HEK293 (cell line): ENCODE measurements at regions not wholly inside any gene's neighbourhood (a gene's known extent, or its start where the extent isn't known, plus 50 kb on each side); places are given as distances from the start of the nearest gene placed in this dataset.

Experiments
- CTCF ChIA-PET: fragments of 350-600 bp; formaldehyde crosslinking; extraction: SDS; loops from one replicate; lab custom pipeline; 2021; ENCODE audit warnings: antibody characterized with exemption; lab: Yijun Ruan, JAX
- POLR2A ChIA-PET: fragments of 300-600 bp; formaldehyde crosslinking; extraction: SDS; loops from one replicate; lab custom pipeline; 2020; ENCODE audit warnings: antibody characterized with exemption, inconsistent platforms; lab: Yijun Ruan, JAX
- H3K27ac ChIP-seq: fragments of 200-500 bp; sonication (Bioruptor generic); 2 replicates; pipeline ENCODE4 v1.5.1; 2014; ENCODE audit warnings: low read depth, low read length, control low read depth, inconsistent platforms; ENCODE audit errors: extremely low read depth
- H3K36me3 ChIP-seq, 2 experiments: fragments of 200-500 bp in 1 of 2; sonication (Bioruptor generic) in 1 of 2; 1 replicate in 1 of 2; 2 replicates in 1 of 2; pipeline ENCODE4 v1.5.1; 2014 to 2017; ENCODE audit warnings: inconsistent platforms in 2 of 2, low read length in 2 of 2; ENCODE audit not compliant: control insufficient read depth in 2 of 2, insufficient read depth in 1 of 2
- H3K4me1 ChIP-seq: fragments of 200-500 bp; sonication (Bioruptor generic); 2 replicates; pipeline ENCODE4 v1.5.1; 2014; ENCODE audit warnings: mild to moderate bottlenecking, low read length, inconsistent platforms; ENCODE audit not compliant: control insufficient read depth, insufficient read depth
- H3K4me3 ChIP-seq: 2 replicates; pipeline ENCODE4 v1.5.1; 2011; ENCODE audit warnings: low read depth, mild to moderate bottlenecking, control low read depth, low read length, moderate library complexity
- H3K9me3 ChIP-seq: fragments of 200-500 bp; sonication (Bioruptor generic); 2 replicates; pipeline ENCODE4 v1.5.1; 2014; ENCODE audit warnings: low read depth, low read length, inconsistent platforms; ENCODE audit not compliant: control insufficient read depth, insufficient read depth
- PRDM6 ChIP-seq: fragments of 450-650 bp; formaldehyde crosslinking; IDR thresholded peaks from 2 replicates; pipeline ENCODE4 v1.5.1; 2017; ENCODE audit warnings: missing biosample characterization, missing genetic modification characterization
- YY1 ChIP-seq: fragments of 450-650 bp; formaldehyde crosslinking; IDR thresholded peaks from 2 replicates; pipeline ENCODE4 v1.5.1; 2018; ENCODE audit warnings: missing biosample characterization, missing genetic modification characterization
- ZBTB11 ChIP-seq: fragments of 450-650 bp; formaldehyde crosslinking; conservative IDR thresholded peaks from 2 replicates; pipeline ENCODE4 v1.5.1; 2016; ENCODE audit warnings: low read depth, missing biosample characterization, missing genetic modification characterization
- ZNF132 ChIP-seq: fragments of 450-650 bp; formaldehyde crosslinking; IDR thresholded peaks from 2 replicates; pipeline ENCODE4 v1.5.1; 2017; ENCODE audit warnings: missing biosample characterization, missing genetic modification characterization, borderline replicate concordance
- ZNF140 ChIP-seq: fragments of 450-650 bp; formaldehyde crosslinking; IDR thresholded peaks from 2 replicates; pipeline ENCODE4 v1.5.1; 2016; ENCODE audit warnings: missing biosample characterization, missing genetic modification characterization
- ZNF146 ChIP-seq: fragments of 450-650 bp; formaldehyde crosslinking; IDR thresholded peaks from 2 replicates; pipeline ENCODE4 v1.5.1; 2016; ENCODE audit warnings: missing biosample characterization, missing genetic modification characterization
- ZNF16 ChIP-seq: fragments of 450-650 bp; formaldehyde crosslinking; IDR thresholded peaks from 2 replicates; pipeline ENCODE4 v1.5.1; 2016; ENCODE audit warnings: low read depth, missing biosample characterization, missing genetic modification characterization
- ZNF221 ChIP-seq: fragments of 450-650 bp; formaldehyde crosslinking; IDR thresholded peaks from 2 replicates; pipeline ENCODE4 v1.5.1; 2017; ENCODE audit warnings: missing biosample characterization, missing genetic modification characterization, borderline replicate concordance
- ZNF423 ChIP-seq: fragments of 450-650 bp; formaldehyde crosslinking; IDR thresholded peaks from 2 replicates; pipeline ENCODE4 v1.5.1; 2016; ENCODE audit warnings: missing biosample characterization, missing genetic modification characterization
- ZNF521 ChIP-seq: fragments of 450-650 bp; formaldehyde crosslinking; IDR thresholded peaks from 2 replicates; pipeline ENCODE4 v1.5.1; 2017; ENCODE audit warnings: missing biosample characterization, mild to moderate bottlenecking, missing genetic modification characterization
- ZNF530 ChIP-seq: fragments of 450-650 bp; formaldehyde crosslinking; IDR thresholded peaks from 2 replicates; pipeline ENCODE4 v1.5.1; 2016; ENCODE audit warnings: low read depth, missing biosample characterization, missing genetic modification characterization
- ZNF621 ChIP-seq: fragments of 450-650 bp; formaldehyde crosslinking; IDR thresholded peaks from 2 replicates; pipeline ENCODE4 v1.5.1; 2017; ENCODE audit warnings: missing biosample characterization, missing genetic modification characterization
- ZNF626 ChIP-seq: fragments of 450-650 bp; sonication (Bioruptor Pico); formaldehyde crosslinking; IDR thresholded peaks from 2 replicates; pipeline ENCODE4 v1.5.1; 2018; ENCODE audit warnings: missing biosample characterization, missing genetic modification characterization, inconsistent platforms
- ZNF776 ChIP-seq: fragments of 450-650 bp; formaldehyde crosslinking; IDR thresholded peaks from 2 replicates; pipeline ENCODE4 v1.5.0; 2017; ENCODE audit warnings: missing biosample characterization, missing genetic modification characterization, borderline replicate concordance
- ZXDB ChIP-seq: fragments of 450-650 bp; formaldehyde crosslinking; IDR thresholded peaks from 2 replicates; pipeline ENCODE4 v1.5.1; 2016; ENCODE audit warnings: missing biosample characterization, missing genetic modification characterization
- TF ChIP-seq, protein P1 (sequence below): fragments of 450-650 bp; formaldehyde crosslinking; IDR thresholded peaks from 2 replicates; pipeline ENCODE4 v1.5.1; 2016; ENCODE audit warnings: missing biosample characterization, missing genetic modification characterization

DNA sequence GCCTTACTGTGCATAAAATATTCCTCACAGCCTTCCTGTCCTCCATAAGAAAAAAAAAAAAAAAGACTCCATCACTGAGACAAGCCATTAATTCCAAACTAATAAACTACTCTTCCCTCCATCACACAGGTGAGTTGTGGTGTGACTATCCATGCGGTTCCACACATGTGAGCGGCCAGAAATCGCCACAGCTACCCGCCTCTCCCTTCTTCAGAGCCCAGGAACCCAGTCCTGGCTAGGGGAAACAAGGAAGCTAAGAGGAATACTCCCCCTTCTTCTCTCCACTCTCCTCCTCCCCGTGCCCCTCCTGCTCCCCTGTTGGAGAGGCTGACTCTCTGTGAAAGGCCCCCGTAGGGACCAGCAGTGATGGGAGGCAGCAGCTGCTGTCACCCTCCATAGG, 128.6 kb upstream of the ARID1B start (continued):
- TF ChIP-seq YY1, result no peak

- POLR2A ChIA-PET, result interaction anchor here (0.6 kb wide), 1 partner anchor 19 kb away, joined by 3 read pairs; no protein-coding TSS in a partner anchor
- Histone ChIP-seq H3K4me3 (no peak overlapping the region), H3K27ac (no peak overlapping the region), H3K9me3 (no peaks in the 10 kb centered on the region), H3K4me1 (no peaks in the 10 kb centered on the region), H3K36me3 (no peaks in the 10 kb centered on the region)
- TF ChIP-seq PRDM6 (tag by site-specific recombination) (no peak), ZXDB (tag by site-specific recombination) (no peak), ZNF146 (tag by site-specific recombination) (no peak), ZNF140 (tag by site-specific recombination) (no peak), ZNF626 (tag by site-specific recombination) (no peak), ZNF521 (tag by site-specific recombination) (no peak), ZNF221 (tag by site-specific recombination) (no peak), ZBTB11 (no peak), ZNF776 (no peak), ZNF423 (no peak), ZNF530 (no peak), ZNF132 (tag by site-specific recombination) (no peak)
- CTCF ChIA-PET, result no interaction called here
These were observed 129.2 kb upstream of the ARID1B start for GRCh38 chr6:156647991-156648390.

GRCh38 chr6:156647140-156647784, 129.9 kb upstream of the ARID1B start:
- H3K36me3 ChIP-seq, result no peaks in the 10 kb centered on the region
- CTCF ChIA-PET, result no interaction called here
- H3K27ac ChIP-seq, result no peak overlapping the region
- H3K4me1 ChIP-seq, result no peaks in the 10 kb centered on the region
- H3K4me3 ChIP-seq, result no peak overlapping the region
- H3K9me3 ChIP-seq, result no peaks in the 10 kb centered on the region
- TF ChIP-seq ZNF621 (tag by site-specific recombination), result no peak
- TF ChIP-seq, protein P1, sequence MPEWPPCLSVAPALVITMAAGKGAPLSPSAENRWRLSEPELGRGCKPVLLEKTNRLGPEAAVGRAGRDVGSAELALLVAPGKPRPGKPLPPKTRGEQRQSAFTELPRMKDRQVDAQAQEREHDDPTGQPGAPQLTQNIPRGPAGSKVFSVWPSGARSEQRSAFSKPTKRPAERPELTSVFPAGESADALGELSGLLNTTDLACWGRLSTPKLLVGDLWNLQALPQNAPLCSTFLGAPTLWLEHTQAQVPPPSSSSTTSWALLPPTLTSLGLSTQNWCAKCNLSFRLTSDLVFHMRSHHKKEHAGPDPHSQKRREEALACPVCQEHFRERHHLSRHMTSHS (tag by site-specific recombination), result no peak
- no peak for TF ChIP-seq ZNF16 (tag by site-specific recombination)
- POLR2A ChIA-PET, result no interaction called here
